ENCODE measurements at regions not wholly inside any gene's neighbourhood (a gene's known extent, or its start where the extent isn't known, plus 50 kb on each side); places are given as distances from the start of the nearest gene placed in this dataset.

DNA sequence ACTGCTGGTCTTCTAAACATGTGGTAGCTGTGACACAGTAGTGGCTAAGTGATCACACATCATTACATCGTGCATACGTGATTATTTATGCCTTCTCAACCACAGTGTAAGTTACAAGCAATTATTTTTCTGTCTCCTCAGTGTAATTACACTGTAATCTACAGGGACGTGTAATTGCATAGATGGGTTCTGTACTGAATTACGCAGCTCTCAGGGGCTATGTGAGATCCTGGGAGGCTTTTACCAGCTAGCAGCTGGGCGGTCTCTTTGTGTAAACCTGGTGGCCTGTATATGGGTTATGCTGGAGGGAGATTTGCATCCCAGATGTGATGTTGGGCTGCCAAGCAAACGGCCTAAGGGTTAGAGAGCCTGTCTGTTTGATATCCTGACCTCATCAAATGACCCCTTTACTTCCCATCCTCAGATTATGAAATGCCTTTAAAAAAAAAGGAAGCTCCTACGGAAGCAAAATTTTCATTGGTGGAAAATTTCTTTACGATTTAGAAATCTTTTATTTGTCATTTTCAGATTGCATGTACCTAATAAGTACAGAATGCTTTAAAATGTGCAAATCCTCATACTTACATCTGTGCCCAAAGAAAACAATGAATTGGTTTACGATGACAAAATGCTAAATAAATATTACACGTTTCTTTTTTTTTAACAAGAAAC lies 402.8 kb upstream of the JAG1 start:
- no peak overlapping the region for H2AFZ ChIP-seq
- BruUV-seq (replicated peaks) = no TSS peak

DNA sequence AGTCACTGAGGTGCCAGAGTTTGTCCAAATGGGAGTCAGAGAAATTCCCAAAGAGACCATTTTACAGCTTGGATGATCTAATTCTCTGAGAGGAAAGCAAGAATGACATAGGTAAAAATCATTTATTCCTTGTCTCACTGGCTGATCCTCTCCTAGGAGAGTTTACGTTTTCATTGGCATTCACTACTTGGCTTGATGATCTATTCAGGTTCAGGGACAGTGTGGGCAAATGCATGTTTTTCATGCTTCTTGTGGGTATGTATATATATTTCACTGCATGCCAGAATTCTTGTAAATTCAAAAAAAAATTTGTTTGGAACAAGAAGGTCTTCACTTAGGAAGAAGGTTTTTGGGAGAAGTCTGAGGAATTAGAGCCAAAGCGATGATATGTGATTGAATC lies 403.4 kb upstream of the JAG1 start:
- POLR2A ChIA-PET (ENCODE audit: unreplicated experiment) = no interaction called here
- H3K4me1 ChIP-seq (replicated peaks; ENCODE audit: insufficient read depth) = no peaks in the 10 kb centered on the region
- H3K36me3 ChIP-seq (ENCODE audit: low read depth) = no peaks in the 10 kb centered on the region
- H3K4me3 ChIP-seq = no peak overlapping the region
- no peak for DNase-seq
- intact Hi-C loops (cut with micrococcal nuclease; ENCODE audit: unreplicated experiment) = no loop called here
- no peak for TF ChIP-seq EZH2 (IDR thresholded peaks at IDR 0.05; ENCODE audit: low read depth)
- TF ChIP-seq, protein P1, sequence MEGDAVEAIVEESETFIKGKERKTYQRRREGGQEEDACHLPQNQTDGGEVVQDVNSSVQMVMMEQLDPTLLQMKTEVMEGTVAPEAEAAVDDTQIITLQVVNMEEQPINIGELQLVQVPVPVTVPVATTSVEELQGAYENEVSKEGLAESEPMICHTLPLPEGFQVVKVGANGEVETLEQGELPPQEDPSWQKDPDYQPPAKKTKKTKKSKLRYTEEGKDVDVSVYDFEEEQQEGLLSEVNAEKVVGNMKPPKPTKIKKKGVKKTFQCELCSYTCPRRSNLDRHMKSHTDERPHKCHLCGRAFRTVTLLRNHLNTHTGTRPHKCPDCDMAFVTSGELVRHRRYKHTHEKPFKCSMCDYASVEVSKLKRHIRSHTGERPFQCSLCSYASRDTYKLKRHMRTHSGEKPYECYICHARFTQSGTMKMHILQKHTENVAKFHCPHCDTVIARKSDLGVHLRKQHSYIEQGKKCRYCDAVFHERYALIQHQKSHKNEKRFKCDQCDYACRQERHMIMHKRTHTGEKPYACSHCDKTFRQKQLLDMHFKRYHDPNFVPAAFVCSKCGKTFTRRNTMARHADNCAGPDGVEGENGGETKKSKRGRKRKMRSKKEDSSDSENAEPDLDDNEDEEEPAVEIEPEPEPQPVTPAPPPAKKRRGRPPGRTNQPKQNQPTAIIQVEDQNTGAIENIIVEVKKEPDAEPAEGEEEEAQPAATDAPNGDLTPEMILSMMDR (conservative IDR thresholded peaks at IDR 0.05) = no peak
- no peak overlapping the region for H3K4me2 ChIP-seq
- no peaks in the 10 kb centered on the region for H3K9me3 ChIP-seq (ENCODE audit: insufficient read depth, low read depth)
- H4K20me1 ChIP-seq (ENCODE audit: insufficient read depth) = no peaks in the 10 kb centered on the region
- BruUV-seq (replicated peaks) = no TSS peak
- no peaks in the 10 kb centered on the region for H3K9me2 ChIP-seq (ENCODE audit: insufficient read depth)
- H3F3A ChIP-seq (ENCODE audit: insufficient read depth, low read depth) = no peaks in the 10 kb centered on the region
- H3K27me3 ChIP-seq (ENCODE audit: insufficient read depth, low read depth) = no peaks in the 10 kb centered on the region
- H2AFZ ChIP-seq = no peak overlapping the region
- H3K79me2 ChIP-seq (ENCODE audit: low read depth) = no peaks in the 10 kb centered on the region
- CTCF ChIA-PET = no interaction called here
- H3K27ac ChIP-seq = no peak overlapping the region

More for the DNA sequence above, 402.8 kb upstream of the JAG1 start:
- no peaks in the 10 kb centered on the region for H3K79me2 ChIP-seq (ENCODE audit: low read depth)
- no peaks in the 10 kb centered on the region for H3K9me3 ChIP-seq (ENCODE audit: insufficient read depth, low read depth)
- no peaks in the 10 kb centered on the region for H4K20me1 ChIP-seq (ENCODE audit: insufficient read depth)
- no peaks in the 10 kb centered on the region for H3K27me3 ChIP-seq (ENCODE audit: insufficient read depth, low read depth)
- no peaks in the 10 kb centered on the region for H3F3A ChIP-seq (ENCODE audit: insufficient read depth, low read depth)
- no peak overlapping the region for H3K4me3 ChIP-seq
- no peak for DNase-seq
- POLR2A ChIA-PET (ENCODE audit: unreplicated experiment) = interaction anchor here (0.6 kb wide), 1 partner anchor 555 kb away, joined by 4 read pairs; no protein-coding TSS in a partner anchor
- intact Hi-C loops (cut with micrococcal nuclease; ENCODE audit: unreplicated experiment) = no loop called here
- H3K4me1 ChIP-seq (replicated peaks; ENCODE audit: insufficient read depth) = no peaks in the 10 kb centered on the region
- H3K27ac ChIP-seq = no peak overlapping the region
- H3K36me3 ChIP-seq (ENCODE audit: low read depth) = no peaks in the 10 kb centered on the region
- no peaks in the 10 kb centered on the region for H3K9me2 ChIP-seq (ENCODE audit: insufficient read depth)
- no peak overlapping the region for H3K4me2 ChIP-seq
- CTCF ChIA-PET = no interaction called here
- no peak for TF ChIP-seq EZH2 (IDR thresholded peaks at IDR 0.05; ENCODE audit: low read depth)
- TF ChIP-seq, protein P1 (conservative IDR thresholded peaks at IDR 0.05) = no peak

DNA sequence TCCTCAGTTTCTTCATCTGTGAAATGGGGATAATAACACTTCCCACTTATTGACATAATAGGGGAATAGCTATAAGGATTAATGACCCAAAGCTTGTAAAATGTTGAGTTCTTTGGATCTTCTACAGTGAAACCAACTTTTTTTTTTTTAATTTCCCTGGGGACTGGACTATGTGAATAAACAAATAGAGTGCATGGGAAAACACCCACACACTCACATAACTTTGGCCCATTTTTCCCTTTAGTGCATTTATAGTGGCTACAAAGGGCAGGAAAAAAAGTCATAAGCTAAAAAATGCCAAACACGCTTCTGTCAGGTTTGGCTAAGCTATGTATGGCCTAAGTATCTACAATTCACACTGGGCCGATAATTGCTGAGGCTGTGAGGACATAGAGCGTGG lies 406.2 kb upstream of the JAG1 start:
- no peak overlapping the region for H3K4me3 ChIP-seq
- intact Hi-C loops (cut with micrococcal nuclease; ENCODE audit: unreplicated experiment) = no loop called here
- no peaks in the 10 kb centered on the region for H3K4me1 ChIP-seq (replicated peaks; ENCODE audit: insufficient read depth)
- H3K27ac ChIP-seq = no peak overlapping the region
- H3K79me2 ChIP-seq (ENCODE audit: low read depth) = no peaks in the 10 kb centered on the region
- no peaks in the 10 kb centered on the region for H3F3A ChIP-seq (ENCODE audit: insufficient read depth, low read depth)
- H2AFZ ChIP-seq = no peak overlapping the region
- ChIA-PET POLR2A (ENCODE audit: unreplicated experiment) (no interaction called here), CTCF (no interaction called here)
- DNase-seq = no peak
- no peaks in the 10 kb centered on the region for H3K9me2 ChIP-seq (ENCODE audit: insufficient read depth)
- no peaks in the 10 kb centered on the region for H3K9me3 ChIP-seq (ENCODE audit: insufficient read depth, low read depth)
- TF ChIP-seq, protein P1 (conservative IDR thresholded peaks at IDR 0.05) = no peak
- TF ChIP-seq EZH2 (IDR thresholded peaks at IDR 0.05; ENCODE audit: low read depth) = no peak
- BruUV-seq (replicated peaks) = no TSS peak
- H3K36me3 ChIP-seq (ENCODE audit: low read depth) = no peaks in the 10 kb centered on the region
- H3K4me2 ChIP-seq = no peak overlapping the region
- no peaks in the 10 kb centered on the region for H3K27me3 ChIP-seq (ENCODE audit: insufficient read depth, low read depth)
- H4K20me1 ChIP-seq (ENCODE audit: insufficient read depth) = no peaks in the 10 kb centered on the region
